GM23338 (cell line): ENCODE measurements at regions not wholly inside any gene's neighbourhood (a gene's known extent, or its start where the extent isn't known, plus 50 kb on each side); places are given as distances from the start of the nearest gene placed in this dataset.
"Not testable (repeated sequence)": the region's sequence is repeated elsewhere in the genome, so short reads cannot be mapped to it uniquely, and the experiment has no call there.

Experiments
- ATAC-seq: fragments of 200-7000 bp; cut with Tn5 transposase; 3 replicates; pipeline ENCODE4 v1.9.1; 2020
- DNase-seq: peaks from one replicate; pipeline ENCODE4 v3.0.0-alpha.2; 2015; ENCODE audit warnings: low spot score
- H2AFZ ChIP-seq: fragments of 200-600 bp; sonication (generic); 2 replicates; pipeline ENCODE4 v1.8.0; 2016; ENCODE audit warnings: antibody characterized with exemption, mild to moderate bottlenecking, moderate library complexity
- H3F3A ChIP-seq: fragments of 200-600 bp; sonication (generic); replicated peaks from 2 replicates; pipeline ENCODE4 v1.8.0; 2017; ENCODE audit warnings: antibody characterized with exemption, mixed run types, low read depth
- H3K27ac ChIP-seq: fragments of 200-600 bp; sonication (generic); 2 replicates; pipeline ENCODE4 v1.6.1; 2016; ENCODE audit warnings: low read depth
- H3K27me3 ChIP-seq: fragments of 200-600 bp; sonication (generic); 2 replicates; pipeline ENCODE4 v1.8.0; 2016; ENCODE audit warnings: mild to moderate bottlenecking, mixed run types, moderate library complexity; ENCODE audit not compliant: insufficient read depth
- H3K36me3 ChIP-seq: fragments of 200-600 bp; sonication (generic); 2 replicates; pipeline ENCODE4 v1.8.0; 2016; ENCODE audit warnings: mild to moderate bottlenecking; ENCODE audit not compliant: insufficient read depth
- H3K4me1 ChIP-seq: fragments of 200-600 bp; sonication (generic); 2 replicates; pipeline ENCODE4 v1.8.0; 2016; ENCODE audit warnings: mild to moderate bottlenecking, moderate library complexity; ENCODE audit not compliant: insufficient read depth
- H3K4me2 ChIP-seq: fragments of 200-600 bp; sonication (generic); 2 replicates; pipeline ENCODE4 v1.7.1; 2017; ENCODE audit warnings: mixed run types
- H3K4me3 ChIP-seq: fragments of 200-600 bp; sonication (generic); 2 replicates; pipeline ENCODE4 v1.6.1; 2016; ENCODE audit warnings: mixed run types
- H3K79me2 ChIP-seq: fragments of 200-600 bp; sonication (generic); replicated peaks from 2 replicates; pipeline ENCODE4 v1.8.0; 2017; ENCODE audit warnings: mild to moderate bottlenecking; ENCODE audit not compliant: insufficient read depth
- H3K9me2 ChIP-seq: fragments of 200-600 bp; sonication (generic); 2 replicates; pipeline ENCODE4 v1.8.0; 2017; ENCODE audit not compliant: insufficient read depth
- H4K20me1 ChIP-seq: fragments of 200-600 bp; sonication (generic); replicated peaks from 2 replicates; pipeline ENCODE4 v1.8.0; 2017; ENCODE audit warnings: mild to moderate bottlenecking; ENCODE audit not compliant: insufficient read depth
- H3K27ac Mint-ChIP-seq: 2 replicates; pipeline ENCODE4 v1.8.0; 2020; ENCODE audit warnings: inconsistent platforms, mild to moderate bottlenecking, moderate library complexity, mixed read lengths
- H3K27me3 Mint-ChIP-seq: 3 replicates; pipeline ENCODE4 v1.8.0; 2022; ENCODE audit warnings: low read depth, mild to moderate bottlenecking, moderate library complexity, mixed read lengths, inconsistent platforms; ENCODE audit not compliant: insufficient read depth, poor library complexity
- H3K36me3 Mint-ChIP-seq: 3 replicates; pipeline ENCODE4 v1.8.0; 2021; ENCODE audit warnings: low read depth, mild to moderate bottlenecking, inconsistent platforms, moderate library complexity, mixed read lengths
- H3K4me1 Mint-ChIP-seq: 3 replicates; pipeline ENCODE4 v1.8.0; 2020; ENCODE audit warnings: mild to moderate bottlenecking, inconsistent platforms, mixed read lengths
- H3K4me3 Mint-ChIP-seq: 3 replicates; pipeline ENCODE4 v1.8.0; 2021; ENCODE audit warnings: moderate library complexity, mild to moderate bottlenecking, inconsistent platforms, mixed read lengths
- H3K9me3 Mint-ChIP-seq: 3 replicates; pipeline ENCODE4 v1.8.0; 2020; ENCODE audit warnings: moderate library complexity, mild to moderate bottlenecking, inconsistent platforms, mixed read lengths
- EZH2phosphoT487 ChIP-seq: fragments of 200-600 bp; sonication (generic); IDR thresholded peaks from one replicate; pipeline ENCODE4 v1.8.1; 2018; ENCODE audit warnings: antibody characterized with exemption; ENCODE audit not compliant: unreplicated experiment
- JUNB ChIP-seq: IDR thresholded peaks from one replicate; pipeline ENCODE4 v1.6.1; 2016; ENCODE audit warnings: antibody characterized with exemption; ENCODE audit not compliant: unreplicated experiment
- ZNF331 ChIP-seq: fragments of 250-450 bp; sonication (Bioruptor Pico); IDR thresholded peaks from 2 replicates; pipeline ENCODE4 v1.5.0; 2020; ENCODE audit warnings: low read depth, mild to moderate bottlenecking, moderate library complexity
- ZNF462 ChIP-seq: fragments of 250-450 bp; sonication (Bioruptor Pico); IDR thresholded peaks from 2 replicates; pipeline ENCODE4 v1.5.0; 2020; ENCODE audit warnings: mild to moderate bottlenecking, moderate library complexity

GRCh38 chr3:139127101-139127500, 82.4 kb upstream of the PRR23C start:
- TF ChIP-seq JUNB (no peak), ZNF331 (CRISPR knock-in tag) (no peak), ZNF462 (CRISPR knock-in tag) (no peak), EZH2phosphoT487 (no peak)
- no peaks in the 10 kb centered on the region for H3K4me1 ChIP-seq
- DNase-seq (no peak), ATAC-seq (no peak)
- no peak overlapping the region for H3K27ac ChIP-seq
- no peaks in the 10 kb centered on the region for H3K27me3 ChIP-seq
- H3K4me3 ChIP-seq, result no peak overlapping the region
- H3K9me2 ChIP-seq, result no peaks in the 10 kb centered on the region
- Mint-ChIP-seq H3K27ac (no peak overlapping the region), H3K4me1 (peaks cover 15% of the 10 kb centered on the region), H3K27me3 (peaks cover 1% of the 10 kb centered on the region), H3K36me3 (no peaks in the 10 kb centered on the region), H3K9me3 (no peaks in the 10 kb centered on the region), H3K4me3 (no peak overlapping the region)
- H3K36me3 ChIP-seq, result no peaks in the 10 kb centered on the region
- H2AFZ ChIP-seq, result no peak overlapping the region
- no peaks in the 10 kb centered on the region for H3K79me2 ChIP-seq
- no peak overlapping the region for H3K4me2 ChIP-seq
- H4K20me1 ChIP-seq, result no peaks in the 10 kb centered on the region
- no peaks in the 10 kb centered on the region for H3F3A ChIP-seq

GRCh38 chr3:139127629-139128028, 82.9 kb upstream of the PRR23C start:
- DNase-seq, H2AFZ ChIP-seq, H3K9me2 ChIP-seq, H3K4me2 ChIP-seq, H3K36me3 ChIP-seq, H4K20me1 ChIP-seq, H3K27me3 Mint-ChIP-seq, H3F3A ChIP-seq, H3K4me1 ChIP-seq, H3K27ac ChIP-seq, ATAC-seq, H3K4me3 ChIP-seq, H3K79me2 ChIP-seq, H3K9me3 Mint-ChIP-seq, H3K27ac Mint-ChIP-seq, H3K36me3 Mint-ChIP-seq, H3K27me3 ChIP-seq, H3K4me3 Mint-ChIP-seq: not testable (repeated sequence)
- peaks cover 15% of the 10 kb centered on the region for H3K4me1 Mint-ChIP-seq
